Lower lobe of right lung (tissue), 2 donors: ENCODE measurements at regions not wholly inside any gene's neighbourhood (a gene's known extent, or its start where the extent isn't known, plus 50 kb on each side); places are given as distances from the start of the nearest gene placed in this dataset.

Experiments used
- ATAC-seq, 2 donors: fragments of 200-7000 bp; cut with Tn5 transposase; one replicate each; pipeline ENCODE4 v1.9.1; 2020 to 2022; ENCODE audit warnings: mild to moderate bottlenecking in 2 of 2, moderate library complexity in 2 of 2
- DNase-seq: peaks from one replicate; pipeline ENCODE4 v3.0.0-alpha.2; 2020
- H3K27ac ChIP-seq: fragments of 200-600 bp; one replicate; pipeline ENCODE4 v1.8.0; 2022
- H3K27me3 ChIP-seq: fragments of 200-600 bp; one replicate; pipeline ENCODE4 v1.8.0; 2022; ENCODE audit warnings: low read depth
- H3K36me3 ChIP-seq: fragments of 200-600 bp; one replicate; pipeline ENCODE4 v1.8.0; 2022; ENCODE audit warnings: mild to moderate bottlenecking
- H3K4me1 ChIP-seq: fragments of 200-600 bp; one replicate; pipeline ENCODE4 v1.8.0; 2022
- H3K4me3 ChIP-seq: fragments of 200-600 bp; one replicate; pipeline ENCODE4 v1.8.0; 2022; ENCODE audit warnings: mild to moderate bottlenecking
- H3K9me3 ChIP-seq: fragments of 200-600 bp; one replicate; pipeline ENCODE4 v1.8.0; 2022
- intact Hi-C: fragments of 100-400 bp; cut with DNase I; formaldehyde crosslinking; loops from one replicate; pipeline ENCODE4 v1.11.0; 2022
- TF ChIP-seq, protein P1 (sequence below): fragments of 200-600 bp; IDR thresholded peaks from one replicate; pipeline ENCODE4 v1.8.0; 2022; ENCODE audit warnings: antibody characterized with exemption, mild to moderate bottlenecking
- donor health status: DM: no; HTN: yes; CAD: no; lungs with severe emphysema.

- Histone ChIP-seq H3K27ac (no peak overlapping the region), H3K4me3 (no peak overlapping the region), H3K36me3 (no peaks in the 10 kb centered on the region), H3K9me3 (no peaks in the 10 kb centered on the region), H3K4me1 (no peaks in the 10 kb centered on the region), H3K27me3 (no peaks in the 10 kb centered on the region)
- DNase-seq (no peak), ATAC-seq (no peak)
- intact Hi-C loops, result no loop called here
- TF ChIP-seq, protein P1, sequence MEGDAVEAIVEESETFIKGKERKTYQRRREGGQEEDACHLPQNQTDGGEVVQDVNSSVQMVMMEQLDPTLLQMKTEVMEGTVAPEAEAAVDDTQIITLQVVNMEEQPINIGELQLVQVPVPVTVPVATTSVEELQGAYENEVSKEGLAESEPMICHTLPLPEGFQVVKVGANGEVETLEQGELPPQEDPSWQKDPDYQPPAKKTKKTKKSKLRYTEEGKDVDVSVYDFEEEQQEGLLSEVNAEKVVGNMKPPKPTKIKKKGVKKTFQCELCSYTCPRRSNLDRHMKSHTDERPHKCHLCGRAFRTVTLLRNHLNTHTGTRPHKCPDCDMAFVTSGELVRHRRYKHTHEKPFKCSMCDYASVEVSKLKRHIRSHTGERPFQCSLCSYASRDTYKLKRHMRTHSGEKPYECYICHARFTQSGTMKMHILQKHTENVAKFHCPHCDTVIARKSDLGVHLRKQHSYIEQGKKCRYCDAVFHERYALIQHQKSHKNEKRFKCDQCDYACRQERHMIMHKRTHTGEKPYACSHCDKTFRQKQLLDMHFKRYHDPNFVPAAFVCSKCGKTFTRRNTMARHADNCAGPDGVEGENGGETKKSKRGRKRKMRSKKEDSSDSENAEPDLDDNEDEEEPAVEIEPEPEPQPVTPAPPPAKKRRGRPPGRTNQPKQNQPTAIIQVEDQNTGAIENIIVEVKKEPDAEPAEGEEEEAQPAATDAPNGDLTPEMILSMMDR, result no peak
These were observed 74.8 kb upstream of the GSC start for GRCh38 chr14:94844593-94845152.

DNA sequence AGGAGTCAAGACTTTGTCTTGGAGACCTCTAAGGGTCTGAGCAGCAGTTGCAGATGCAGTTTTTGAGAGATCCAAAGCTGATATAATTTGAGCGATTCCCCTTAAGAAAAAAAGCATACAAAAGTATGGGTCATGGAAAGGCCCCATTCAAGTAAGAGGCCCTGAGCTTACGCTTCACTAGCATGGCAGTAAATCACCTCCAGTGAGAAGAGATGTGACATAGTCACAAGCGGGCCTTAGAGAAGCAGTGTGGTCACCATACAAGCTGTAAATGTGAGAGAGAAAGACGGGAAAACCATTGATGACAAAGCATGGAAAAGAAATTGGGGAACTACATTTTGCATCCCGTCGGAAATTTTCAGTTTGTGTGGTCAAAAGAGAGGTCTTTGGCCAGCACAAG is 70.6 kb upstream of the GSC start:
- intact Hi-C loops, result no loop called here
- Histone ChIP-seq H3K4me3 (no peak overlapping the region), H3K27ac (no peak overlapping the region), H3K36me3 (no peaks in the 10 kb centered on the region), H3K27me3 (no peaks in the 10 kb centered on the region), H3K9me3 (peaks cover 4% of the 10 kb centered on the region), H3K4me1 (no peaks in the 10 kb centered on the region)
- TF ChIP-seq, protein P1, result no peak
- DNase-seq (no peak), ATAC-seq (no peak)

GRCh38 chr14:94839348-94839747 is 69.4 kb upstream of the GSC start:
- Histone ChIP-seq H3K27ac (no peak overlapping the region), H3K9me3 (peaks cover 4% of the 10 kb centered on the region), H3K27me3 (no peaks in the 10 kb centered on the region), H3K4me3 (no peak overlapping the region), H3K4me1 (no peaks in the 10 kb centered on the region), H3K36me3 (no peaks in the 10 kb centered on the region)
- intact Hi-C loops, result no loop called here
- DNase-seq (no peak), ATAC-seq (no peak)
- TF ChIP-seq, protein P1, result no peak

- H3K9me3 ChIP-seq, result peaks cover 4% of the 10 kb centered on the region
- no peak overlapping the region for H3K27ac ChIP-seq
- H3K36me3 ChIP-seq, result no peaks in the 10 kb centered on the region
- intact Hi-C loops, result no loop called here
- TF ChIP-seq, protein P1, result no peak
- no peak overlapping the region for H3K4me3 ChIP-seq
- H3K27me3 ChIP-seq, result no peaks in the 10 kb centered on the region
- no peak for DNase-seq
- ATAC-seq, result no peak
- no peaks in the 10 kb centered on the region for H3K4me1 ChIP-seq
These were observed 66.9 kb upstream of the GSC start for GRCh38 chr14:94836849-94837248.

DNA sequence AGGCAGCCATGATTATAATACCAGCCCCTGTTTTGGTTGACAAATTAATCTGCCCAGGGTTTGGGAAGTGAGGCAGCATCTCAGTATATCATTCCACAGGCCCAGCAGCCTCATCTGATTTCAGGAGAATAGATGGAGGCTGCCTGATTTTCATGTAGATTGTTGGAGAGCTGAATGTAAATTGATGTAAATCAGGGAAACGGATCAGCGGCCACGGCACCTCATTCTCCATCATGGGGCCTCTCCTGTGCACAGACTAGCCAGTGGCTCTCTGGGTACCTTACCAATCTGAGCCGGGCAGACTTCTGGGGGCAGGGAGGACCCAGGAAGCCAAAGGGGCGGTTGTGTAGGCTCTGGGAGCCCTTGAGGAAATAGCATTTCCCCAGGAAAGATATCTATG is 63.7 kb upstream of the GSC start:
- H3K4me1 ChIP-seq, result no peaks in the 10 kb centered on the region
- H3K27me3 ChIP-seq, result no peaks in the 10 kb centered on the region
- no peak overlapping the region for H3K4me3 ChIP-seq
- H3K9me3 ChIP-seq, result peaks cover 4% of the 10 kb centered on the region
- intact Hi-C loops, result no loop called here
- ATAC-seq, result no peak
- TF ChIP-seq, protein P1, result no peak
- DNase-seq, result no peak
- H3K27ac ChIP-seq, result no peak overlapping the region
- H3K36me3 ChIP-seq, result no peaks in the 10 kb centered on the region

DNA sequence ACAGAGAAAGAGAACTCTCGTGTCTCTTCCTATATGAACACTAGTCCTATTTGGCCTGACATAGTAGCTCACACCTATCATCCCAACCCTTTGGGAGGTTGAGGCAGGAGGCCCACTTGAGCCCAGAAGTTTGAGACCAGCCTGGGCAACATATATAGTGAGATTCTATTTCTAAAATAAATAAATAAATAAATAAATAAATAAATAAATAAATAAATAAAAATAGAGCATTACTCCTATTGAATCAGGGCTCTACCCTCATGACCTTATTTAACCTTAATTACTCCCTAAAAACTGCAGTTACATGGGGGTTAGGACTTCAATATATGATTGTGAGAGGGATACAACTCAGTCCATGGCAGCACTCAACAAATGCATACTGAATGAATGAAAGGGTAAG is 61.2 kb upstream of the GSC start:
- ATAC-seq (no peak), DNase-seq (no peak)
- Histone ChIP-seq H3K4me1 (no peaks in the 10 kb centered on the region), H3K4me3 (no peak overlapping the region), H3K36me3 (no peaks in the 10 kb centered on the region), H3K27ac (no peak overlapping the region), H3K9me3 (peaks cover 4% of the 10 kb centered on the region), H3K27me3 (no peaks in the 10 kb centered on the region)
- intact Hi-C loops, result no loop called here
- TF ChIP-seq, protein P1, result no peak
